Glutamatergic neuron (in vitro differentiated cells): ENCODE measurements at regions not wholly inside any gene's neighbourhood (a gene's known extent, or its start where the extent isn't known, plus 50 kb on each side); places are given as distances from the start of the nearest gene placed in this dataset.

Source experiments
- DNase-seq: peaks from one replicate; pipeline ENCODE4 v3.0.0; 2022
- H3K27ac Mint-ChIP-seq: one replicate; pipeline ENCODE4 v1.8.0; 2020; ENCODE audit warnings: mild to moderate bottlenecking, mixed read lengths, inconsistent platforms; ENCODE audit not compliant: unreplicated experiment
- H3K27me3 Mint-ChIP-seq: one replicate; pipeline ENCODE4 v1.8.0; 2020; ENCODE audit warnings: mild to moderate bottlenecking, moderate library complexity, mixed read lengths, inconsistent platforms; ENCODE audit not compliant: unreplicated experiment
- H3K36me3 Mint-ChIP-seq: one replicate; pipeline ENCODE4 v1.8.0; 2020; ENCODE audit warnings: mild to moderate bottlenecking, mixed read lengths, inconsistent platforms; ENCODE audit not compliant: unreplicated experiment
- H3K4me1 Mint-ChIP-seq: one replicate; pipeline ENCODE4 v1.8.0; 2020; ENCODE audit warnings: mild to moderate bottlenecking, low read depth, mixed read lengths, inconsistent platforms; ENCODE audit not compliant: unreplicated experiment
- H3K4me3 Mint-ChIP-seq: one replicate; pipeline ENCODE4 v1.8.0; 2020; ENCODE audit warnings: mild to moderate bottlenecking, mixed read lengths, inconsistent platforms; ENCODE audit not compliant: unreplicated experiment
- H3K9me3 Mint-ChIP-seq: one replicate; pipeline ENCODE4 v1.8.0; 2020; ENCODE audit warnings: mild to moderate bottlenecking, moderate library complexity, mixed read lengths, inconsistent platforms; ENCODE audit not compliant: unreplicated experiment
- CTCF ChIP-seq: fragments of 200-600 bp; sonication (generic); IDR thresholded peaks from one replicate; pipeline ENCODE4 v1.5.0; 2021; ENCODE audit not compliant: partially characterized antibody, unreplicated experiment

- no peaks in the 10 kb centered on the region for H3K27me3 Mint-ChIP-seq
- H3K4me1 Mint-ChIP-seq: peaks cover 7% of the 10 kb centered on the region
- TF ChIP-seq CTCF: no peak
- H3K27ac Mint-ChIP-seq: no peak overlapping the region
- H3K4me3 Mint-ChIP-seq: no peak overlapping the region
- no peaks in the 10 kb centered on the region for H3K36me3 Mint-ChIP-seq
- peaks cover 2% of the 10 kb centered on the region for H3K9me3 Mint-ChIP-seq
- no peak for DNase-seq
These were observed 271.6 kb upstream of the ATP2B1 start for GRCh38 chr12:89980236-89980635.

DNA sequence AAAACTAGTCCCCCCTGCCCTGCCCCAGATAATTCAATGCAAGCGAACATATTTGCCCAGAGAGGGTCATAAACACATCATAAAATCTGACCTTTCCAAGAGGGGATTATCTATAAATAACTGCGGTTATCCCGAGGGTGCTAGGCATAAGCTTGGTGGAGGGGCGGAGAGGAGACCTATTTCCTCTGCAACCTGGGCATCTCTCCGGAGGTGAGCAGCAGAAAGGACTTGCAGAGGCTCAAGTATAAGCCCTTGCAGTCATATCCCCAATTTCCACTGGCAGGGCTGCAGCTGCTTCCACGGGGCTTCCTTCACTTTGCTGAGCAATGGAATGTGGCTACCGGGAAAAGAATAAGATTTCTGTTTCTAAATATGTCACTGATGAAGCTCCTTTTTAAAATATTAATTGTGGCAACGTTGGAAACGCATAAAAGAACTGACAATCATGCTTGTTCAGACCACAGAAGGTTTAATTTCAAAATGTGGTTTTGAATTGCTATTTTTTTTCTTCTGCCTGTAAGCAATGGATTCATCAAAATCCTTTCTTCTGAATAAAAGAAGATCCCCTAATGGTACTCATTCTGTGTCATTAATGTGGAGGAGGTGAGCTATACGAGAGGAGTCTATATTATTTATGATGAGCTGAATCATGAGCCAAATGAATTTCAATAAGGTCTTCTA lies 268.9 kb upstream of the ATP2B1 start:
- no peak for DNase-seq
- no peaks in the 10 kb centered on the region for H3K27me3 Mint-ChIP-seq
- peaks cover 2% of the 10 kb centered on the region for H3K9me3 Mint-ChIP-seq
- no peak for TF ChIP-seq CTCF
- H3K4me1 Mint-ChIP-seq: peaks cover 7% of the 10 kb centered on the region
- no peak overlapping the region for H3K27ac Mint-ChIP-seq
- no peaks in the 10 kb centered on the region for H3K36me3 Mint-ChIP-seq
- no peak overlapping the region for H3K4me3 Mint-ChIP-seq

DNA sequence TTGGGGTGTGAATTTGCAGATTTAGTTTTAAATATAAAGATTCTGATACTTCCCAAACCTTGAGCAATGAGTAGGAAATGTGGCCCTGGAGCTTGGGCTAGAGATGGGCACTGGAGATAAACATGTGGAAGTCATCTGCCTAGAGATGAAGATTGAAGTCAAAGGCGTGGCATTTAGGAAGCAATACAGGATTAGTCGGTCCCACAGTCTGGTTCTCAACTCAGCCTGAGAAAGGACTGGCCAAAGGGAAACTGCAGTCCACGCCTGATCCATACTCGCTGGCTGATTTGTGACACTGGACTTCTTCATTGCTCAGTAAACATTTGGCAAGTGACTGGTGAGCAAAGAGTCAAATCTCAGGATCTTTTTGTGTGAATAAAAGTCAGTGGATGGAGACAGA lies 268.2 kb upstream of the ATP2B1 start:
- no peak for DNase-seq
- Mint-ChIP-seq H3K36me3 (no peaks in the 10 kb centered on the region), H3K4me1 (peaks cover 7% of the 10 kb centered on the region), H3K27me3 (no peaks in the 10 kb centered on the region), H3K4me3 (no peak overlapping the region), H3K9me3 (peaks cover 2% of the 10 kb centered on the region), H3K27ac (no peak overlapping the region)
- TF ChIP-seq CTCF: no peak

- no peaks in the 10 kb centered on the region for H3K27me3 Mint-ChIP-seq
- no peak for DNase-seq
- peaks cover 7% of the 10 kb centered on the region for H3K4me1 Mint-ChIP-seq
- no peaks in the 10 kb centered on the region for H3K36me3 Mint-ChIP-seq
- TF ChIP-seq CTCF: no peak
- H3K4me3 Mint-ChIP-seq: no peak overlapping the region
- H3K9me3 Mint-ChIP-seq: peaks cover 2% of the 10 kb centered on the region
- H3K27ac Mint-ChIP-seq: no peak overlapping the region
These were observed 266.9 kb upstream of the ATP2B1 start for GRCh38 chr12:89975574-89975973.

GRCh38 chr12:89971880-89972279 lies 263.2 kb upstream of the ATP2B1 start:
- no peak overlapping the region for H3K27ac Mint-ChIP-seq
- no peak for TF ChIP-seq CTCF
- peaks cover 5% of the 10 kb centered on the region for H3K4me1 Mint-ChIP-seq

More at GRCh38 chr12:89971880-89972279, 263.2 kb upstream of the ATP2B1 start:
- Mint-ChIP-seq H3K4me3 (no peak overlapping the region), H3K9me3 (peaks cover 2% of the 10 kb centered on the region), H3K36me3 (no peaks in the 10 kb centered on the region), H3K27me3 (no peaks in the 10 kb centered on the region)
- no peak for DNase-seq
